CD14-positive monocyte (primary cell): ENCODE measurements at regions not wholly inside any gene's neighbourhood (a gene's known extent, or its start where the extent isn't known, plus 50 kb on each side); places are given as distances from the start of the nearest gene placed in this dataset.

Experiments
- DNase-seq, 3 donors: peaks; one replicate each; pipeline ENCODE4 v3.0.0-alpha.2; 2011 to 2022
- H2AFZ ChIP-seq: 2 replicates; pipeline ENCODE4 v1.6.0; 2012; ENCODE audit warnings: mild to moderate bottlenecking, low read depth, low read length, inconsistent platforms; ENCODE audit not compliant: insufficient read depth, poor library complexity, severe bottlenecking
- H3K27ac ChIP-seq, 2 donors: 1 replicate in 1 of 2; 2 replicates in 1 of 2; pipeline ENCODE4 v1.5.1; 2012 to 2013; ENCODE audit warnings: low read length in 2 of 2, control low read depth in 1 of 2, inconsistent platforms in 1 of 2, low read depth in 1 of 2, mild to moderate bottlenecking in 1 of 2
- H3K27me3 ChIP-seq, 2 donors: one replicate each; pipeline versions ENCODE4 v1.6.0 to v1.6.1; 2011 to 2013; ENCODE audit warnings: low read length in 2 of 2; ENCODE audit not compliant: control insufficient read depth in 2 of 2, insufficient read depth in 2 of 2
- H3K36me3 ChIP-seq, 2 donors: replicated peaks in 1 of 2; 1 replicate in 1 of 2; 2 replicates in 1 of 2; pipeline versions ENCODE4 v1.5.1 to v1.6.1; 2012 to 2013; ENCODE audit warnings: low read length in 2 of 2, control low read depth in 1 of 2, inconsistent platforms in 1 of 2, mild to moderate bottlenecking in 1 of 2; ENCODE audit not compliant: insufficient read depth in 2 of 2, control insufficient read depth in 1 of 2
- H3K4me1 ChIP-seq, 2 donors: 1 replicate in 1 of 2; 2 replicates in 1 of 2; pipeline versions ENCODE4 v1.5.1 to v1.6.1; 2012 to 2013; ENCODE audit warnings: low read length in 2 of 2, control low read depth in 1 of 2, inconsistent platforms in 1 of 2, mild to moderate bottlenecking in 1 of 2, moderate library complexity in 1 of 2; ENCODE audit not compliant: insufficient read depth in 2 of 2, control insufficient read depth in 1 of 2
- H3K4me2 ChIP-seq: replicated peaks from 2 replicates; pipeline ENCODE3; 2012; ENCODE audit warnings: low read length, moderate library complexity, mild to moderate bottlenecking; ENCODE audit not compliant: poor library complexity, severe bottlenecking; ENCODE audit errors: extremely low read depth
- H3K4me3 ChIP-seq, 3 experiments: fragments of 200-600 bp in 1 of 3; sonication (generic) in 1 of 3; replicated peaks in 1 of 3; 1 replicate in 2 of 3; 2 replicates in 1 of 3; pipeline ENCODE4 v1.5.1; 2011 to 2013; ENCODE audit warnings: low read length in 3 of 3, mild to moderate bottlenecking in 3 of 3, control low read depth in 2 of 3, low read depth in 2 of 3, inconsistent platforms in 1 of 3, moderate library complexity in 1 of 3
- H3K79me2 ChIP-seq: 2 replicates; pipeline ENCODE4 v1.6.0; 2012; ENCODE audit warnings: mild to moderate bottlenecking, control low read depth, inconsistent platforms, low read length, moderate library complexity; ENCODE audit not compliant: insufficient read depth
- H3K9ac ChIP-seq: 2 replicates; pipeline ENCODE4 v1.6.0; 2017; ENCODE audit warnings: low read length, mild to moderate bottlenecking; ENCODE audit not compliant: insufficient read depth, poor library complexity, severe bottlenecking
- H3K9me3 ChIP-seq, 2 donors: replicated peaks in 1 of 2; 1 replicate in 1 of 2; 2 replicates in 1 of 2; pipeline versions ENCODE4 v1.5.1 to v1.6.1; 2012 to 2013; ENCODE audit warnings: low read length in 2 of 2, control low read depth in 1 of 2; ENCODE audit not compliant: control insufficient read depth in 1 of 2, insufficient read depth in 1 of 2
- H4K20me1 ChIP-seq: 2 replicates; pipeline ENCODE4 v1.6.0; 2012; ENCODE audit warnings: mild to moderate bottlenecking, low read length, control low read depth, moderate library complexity; ENCODE audit not compliant: insufficient read depth
- H3K27ac Mint-ChIP-seq, 7 donors: one replicate each; pipeline ENCODE4 v1.8.0; 2020; ENCODE audit warnings: mild to moderate bottlenecking in 7 of 7, mixed read lengths in 7 of 7, moderate library complexity in 6 of 7, inconsistent platforms in 2 of 7
- H3K27me3 Mint-ChIP-seq, 3 donors: one replicate each; pipeline ENCODE4 v1.8.0; 2021 to 2022; ENCODE audit warnings: low read depth in 3 of 3, mild to moderate bottlenecking in 3 of 3, mixed read lengths in 3 of 3, moderate library complexity in 3 of 3, inconsistent platforms in 1 of 3
- H3K36me3 Mint-ChIP-seq, 2 donors: one replicate each; pipeline ENCODE4 v1.8.0; 2020; ENCODE audit warnings: mixed read lengths in 2 of 2, inconsistent platforms in 1 of 2, mild to moderate bottlenecking in 1 of 2
- H3K4me1 Mint-ChIP-seq: one replicate; pipeline ENCODE4 v1.8.0; 2020; ENCODE audit warnings: mild to moderate bottlenecking, mixed read lengths
- H3K4me3 Mint-ChIP-seq, 2 donors: one replicate each; pipeline ENCODE4 v1.8.0; 2020; ENCODE audit warnings: mild to moderate bottlenecking in 2 of 2, mixed read lengths in 2 of 2, moderate library complexity in 1 of 2
- H3K9me3 Mint-ChIP-seq, 7 donors: one replicate each; pipeline ENCODE4 v1.8.0; 2020 to 2022; ENCODE audit warnings: mixed read lengths in 7 of 7, mild to moderate bottlenecking in 6 of 7, moderate library complexity in 6 of 7, inconsistent platforms in 2 of 7
- WGBS: methylation state at CpG from one replicate; pipeline ENCODE4 v1.1.5; 2013; ENCODE audit warnings: missing lambda C conversion rate; ENCODE audit not compliant: insufficient coverage; 5-methylcytosine and 5-hydroxymethylcytosine counted together
- intact Hi-C, 2 donors: fragments of 100-400 bp; cut with micrococcal nuclease; formaldehyde crosslinking; loops; one replicate each; pipeline versions ENCODE4 v1.15.0 to v1.15.1; 2023
- TF ChIP-seq, protein P1 (sequence below): fragments of 200-600 bp; IDR thresholded peaks from one replicate; pipeline ENCODE4 v1.8.0; 2022; ENCODE audit warnings: antibody characterized with exemption, mild to moderate bottlenecking

DNA sequence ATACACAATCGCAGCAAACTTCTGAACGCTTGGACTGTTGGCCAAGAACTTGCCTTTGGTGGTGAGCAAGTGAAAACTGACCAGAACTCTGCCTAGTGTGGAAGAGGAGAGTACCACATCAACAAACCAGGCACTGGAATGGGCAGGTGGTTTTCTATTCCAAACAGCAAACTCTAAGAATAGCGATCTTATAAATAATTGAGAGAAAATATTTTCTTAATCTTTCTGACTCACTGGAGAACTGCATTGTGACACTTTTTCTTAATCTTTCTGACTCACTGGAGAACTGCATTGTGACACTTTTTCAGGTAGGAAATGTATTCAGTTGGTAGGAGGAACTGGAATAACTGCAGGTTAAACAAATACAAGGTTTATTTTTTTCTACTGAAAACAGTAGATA lies 57.0 kb upstream of the SORBS2 start:
- H3K4me3 Mint-ChIP-seq = no peak overlapping the region
- Histone ChIP-seq H3K4me3 (no peak overlapping the region), H3K4me2 (no peak overlapping the region), H3K27me3 (no peaks in the 10 kb centered on the region), H3K9me3 (no peaks in the 10 kb centered on the region), H3K36me3 (no peaks in the 10 kb centered on the region), H3K79me2 (no peaks in the 10 kb centered on the region), H2AFZ (no peak overlapping the region), H3K9ac (no peak overlapping the region), H4K20me1 (no peaks in the 10 kb centered on the region), H3K4me1 (no peaks in the 10 kb centered on the region), H3K27ac (no peak overlapping the region)
- H3K4me1 Mint-ChIP-seq = no peaks in the 10 kb centered on the region
- no peaks in the 10 kb centered on the region for H3K36me3 Mint-ChIP-seq
- intact Hi-C loops = no loop called here
- no peak for DNase-seq
- TF ChIP-seq, protein P1, sequence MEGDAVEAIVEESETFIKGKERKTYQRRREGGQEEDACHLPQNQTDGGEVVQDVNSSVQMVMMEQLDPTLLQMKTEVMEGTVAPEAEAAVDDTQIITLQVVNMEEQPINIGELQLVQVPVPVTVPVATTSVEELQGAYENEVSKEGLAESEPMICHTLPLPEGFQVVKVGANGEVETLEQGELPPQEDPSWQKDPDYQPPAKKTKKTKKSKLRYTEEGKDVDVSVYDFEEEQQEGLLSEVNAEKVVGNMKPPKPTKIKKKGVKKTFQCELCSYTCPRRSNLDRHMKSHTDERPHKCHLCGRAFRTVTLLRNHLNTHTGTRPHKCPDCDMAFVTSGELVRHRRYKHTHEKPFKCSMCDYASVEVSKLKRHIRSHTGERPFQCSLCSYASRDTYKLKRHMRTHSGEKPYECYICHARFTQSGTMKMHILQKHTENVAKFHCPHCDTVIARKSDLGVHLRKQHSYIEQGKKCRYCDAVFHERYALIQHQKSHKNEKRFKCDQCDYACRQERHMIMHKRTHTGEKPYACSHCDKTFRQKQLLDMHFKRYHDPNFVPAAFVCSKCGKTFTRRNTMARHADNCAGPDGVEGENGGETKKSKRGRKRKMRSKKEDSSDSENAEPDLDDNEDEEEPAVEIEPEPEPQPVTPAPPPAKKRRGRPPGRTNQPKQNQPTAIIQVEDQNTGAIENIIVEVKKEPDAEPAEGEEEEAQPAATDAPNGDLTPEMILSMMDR = no peak
- peaks cover 3 to 4% (median 3%) of the 10 kb centered on the region in 3 donors for H3K27me3 Mint-ChIP-seq
- WGBS = no CpG with 5 or more reads among the region's 3 CpGs
- no peak overlapping the region for H3K27ac Mint-ChIP-seq
- no peaks in the 10 kb centered on the region for H3K9me3 Mint-ChIP-seq

DNA sequence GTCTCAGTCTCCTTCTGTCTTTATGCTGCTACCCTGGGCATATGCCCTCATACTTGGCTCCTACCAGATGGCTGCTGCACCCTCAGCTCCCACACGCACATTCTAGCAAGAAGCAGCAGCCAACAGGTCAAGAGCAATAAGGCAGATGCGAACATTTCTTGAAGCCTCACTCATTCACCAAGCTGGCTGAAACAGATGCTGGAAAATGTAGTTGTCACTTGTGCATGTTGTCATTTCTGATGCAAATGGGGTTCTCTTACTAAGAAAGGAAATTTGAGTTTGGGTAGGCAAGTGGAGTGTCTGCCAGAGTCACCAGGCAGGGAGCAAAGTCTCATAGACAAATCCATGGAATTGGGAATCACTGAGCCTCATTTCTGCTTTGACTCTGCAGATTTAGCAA lies 57.4 kb upstream of the SORBS2 start:
- Histone ChIP-seq H3K27me3 (no peaks in the 10 kb centered on the region), H3K27ac (no peak overlapping the region), H3K4me3 (no peak overlapping the region), H3K9ac (no peak overlapping the region), H2AFZ (no peak overlapping the region), H3K4me2 (no peak overlapping the region), H3K4me1 (no peaks in the 10 kb centered on the region), H3K36me3 (no peaks in the 10 kb centered on the region), H3K9me3 (no peaks in the 10 kb centered on the region), H3K79me2 (no peaks in the 10 kb centered on the region), H4K20me1 (no peaks in the 10 kb centered on the region)
- Mint-ChIP-seq H3K4me1 (no peaks in the 10 kb centered on the region), H3K27me3 (peaks cover 3 to 4% (median 3%) of the 10 kb centered on the region in 3 donors), H3K4me3 (no peak overlapping the region), H3K27ac (no peak overlapping the region), H3K9me3 (no peaks in the 10 kb centered on the region), H3K36me3 (no peaks in the 10 kb centered on the region)
- no peak for DNase-seq
- WGBS = no CpG with 5 or more reads among the region's 2 CpGs
- TF ChIP-seq, protein P1 = no peak
- intact Hi-C loops = no loop called here
